ENCODE measurements at regions not wholly inside any gene's neighbourhood (a gene's known extent, or its start where the extent isn't known, plus 50 kb on each side); places are given as distances from the start of the nearest gene placed in this dataset.

- TF ChIP-seq, protein P1, sequence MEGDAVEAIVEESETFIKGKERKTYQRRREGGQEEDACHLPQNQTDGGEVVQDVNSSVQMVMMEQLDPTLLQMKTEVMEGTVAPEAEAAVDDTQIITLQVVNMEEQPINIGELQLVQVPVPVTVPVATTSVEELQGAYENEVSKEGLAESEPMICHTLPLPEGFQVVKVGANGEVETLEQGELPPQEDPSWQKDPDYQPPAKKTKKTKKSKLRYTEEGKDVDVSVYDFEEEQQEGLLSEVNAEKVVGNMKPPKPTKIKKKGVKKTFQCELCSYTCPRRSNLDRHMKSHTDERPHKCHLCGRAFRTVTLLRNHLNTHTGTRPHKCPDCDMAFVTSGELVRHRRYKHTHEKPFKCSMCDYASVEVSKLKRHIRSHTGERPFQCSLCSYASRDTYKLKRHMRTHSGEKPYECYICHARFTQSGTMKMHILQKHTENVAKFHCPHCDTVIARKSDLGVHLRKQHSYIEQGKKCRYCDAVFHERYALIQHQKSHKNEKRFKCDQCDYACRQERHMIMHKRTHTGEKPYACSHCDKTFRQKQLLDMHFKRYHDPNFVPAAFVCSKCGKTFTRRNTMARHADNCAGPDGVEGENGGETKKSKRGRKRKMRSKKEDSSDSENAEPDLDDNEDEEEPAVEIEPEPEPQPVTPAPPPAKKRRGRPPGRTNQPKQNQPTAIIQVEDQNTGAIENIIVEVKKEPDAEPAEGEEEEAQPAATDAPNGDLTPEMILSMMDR (conservative IDR thresholded peaks at IDR 0.05; ENCODE audit: low read length): no peak
- TF ChIP-seq EZH2phosphoT487 (IDR thresholded peaks at IDR 0.05; ENCODE audit: borderline replicate concordance, low read depth, low read length): no peak
Measured at GRCh38 chr9:73327149-73327548, 175.5 kb downstream of the ANXA1 start.

Measured in OCI-LY7 (cell line).